ENCODE measurements at regions not wholly inside any gene's neighbourhood (a gene's known extent, or its start where the extent isn't known, plus 50 kb on each side); places are given as distances from the start of the nearest gene placed in this dataset.
A peak's percentile ranks its signal among the peaks of the same experiment; 100 is the strongest.

- no peaks in the 10 kb centered on the region for H3K36me3 Mint-ChIP-seq (ENCODE audit: low read depth)
- H3K27ac Mint-ChIP-seq (ENCODE audit: unreplicated experiment): no peak overlapping the region
Measured at GRCh38 chr2:38450509-38450908, 73.4 kb upstream of the ATL2 start.

GRCh38 chr2:38448692-38449410, 71.8 kb upstream of the ATL2 start:
- DNase-seq (ENCODE audit: low spot score): no peak
- no peak overlapping the region for H3K27ac Mint-ChIP-seq (ENCODE audit: unreplicated experiment)
- H3K9me3 Mint-ChIP-seq (ENCODE audit: low read depth): no peaks in the 10 kb centered on the region
- H3K36me3 Mint-ChIP-seq (ENCODE audit: low read depth): no peaks in the 10 kb centered on the region
- no peak overlapping the region for H3K4me3 Mint-ChIP-seq (ENCODE audit: unreplicated experiment)
- peaks cover 9% of the 10 kb centered on the region for H3K4me1 Mint-ChIP-seq (ENCODE audit: low read depth)
- peaks cover 14% of the 10 kb centered on the region for H3K27me3 Mint-ChIP-seq (ENCODE audit: low read depth)
- TF ChIP-seq CTCF (IDR thresholded peaks at IDR 0.05): no peak

More at GRCh38 chr2:38450509-38450908, 73.4 kb upstream of the ATL2 start:
- no peak for DNase-seq (ENCODE audit: low spot score)
- Mint-ChIP-seq H3K4me3 (ENCODE audit: unreplicated experiment) (no peak overlapping the region), H3K9me3 (ENCODE audit: low read depth) (no peaks in the 10 kb centered on the region), H3K27me3 (ENCODE audit: low read depth) (peaks cover 15% of the 10 kb centered on the region), H3K4me1 (ENCODE audit: low read depth) (no peaks in the 10 kb centered on the region)
- no peak for TF ChIP-seq CTCF (IDR thresholded peaks at IDR 0.05)

- no peak for DNase-seq (ENCODE audit: low spot score)
- H3K27me3 Mint-ChIP-seq (ENCODE audit: low read depth): peaks cover 11% of the 10 kb centered on the region
- TF ChIP-seq CTCF (IDR thresholded peaks at IDR 0.05): no peak
- peaks cover 25% of the 10 kb centered on the region for H3K4me1 Mint-ChIP-seq (ENCODE audit: low read depth)
- H3K9me3 Mint-ChIP-seq (ENCODE audit: low read depth): no peaks in the 10 kb centered on the region
- H3K27ac Mint-ChIP-seq (ENCODE audit: unreplicated experiment): no peak overlapping the region
- no peaks in the 10 kb centered on the region for H3K36me3 Mint-ChIP-seq (ENCODE audit: low read depth)
- no peak overlapping the region for H3K4me3 Mint-ChIP-seq (ENCODE audit: unreplicated experiment)
Measured at GRCh38 chr2:38446906-38447561, 70.0 kb upstream of the ATL2 start.

DNA sequence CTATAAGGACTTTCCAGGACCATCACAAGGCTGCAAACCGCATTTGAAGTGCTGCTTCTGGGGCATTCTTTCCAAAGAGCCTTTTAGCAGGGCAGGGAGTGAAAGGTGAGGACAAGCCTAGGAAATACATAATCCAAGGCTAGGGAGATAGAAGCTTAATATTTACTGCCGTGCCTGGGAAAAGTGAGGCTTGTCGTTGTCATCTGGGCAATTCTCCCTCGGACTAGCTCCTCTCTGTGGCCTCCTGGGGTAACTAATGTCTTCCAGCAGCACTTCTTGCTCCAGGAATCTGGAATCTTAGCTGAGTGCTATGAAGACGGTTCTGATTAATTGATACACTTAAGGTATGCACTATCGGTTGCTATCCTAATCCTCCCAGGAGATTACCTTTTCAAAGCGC, 69.3 kb upstream of the ATL2 start:
- TF ChIP-seq CTCF (IDR thresholded peaks at IDR 0.05): peak; percentile 49
- DNase-seq (ENCODE audit: low spot score): no peak
- H3K36me3 Mint-ChIP-seq (ENCODE audit: low read depth): no peaks in the 10 kb centered on the region
- H3K27ac Mint-ChIP-seq (ENCODE audit: unreplicated experiment): no peak overlapping the region
- H3K9me3 Mint-ChIP-seq (ENCODE audit: low read depth): no peaks in the 10 kb centered on the region
- H3K4me1 Mint-ChIP-seq (ENCODE audit: low read depth): peaks cover 25% of the 10 kb centered on the region
- H3K27me3 Mint-ChIP-seq (ENCODE audit: low read depth): peaks cover 13% of the 10 kb centered on the region
- H3K4me3 Mint-ChIP-seq (ENCODE audit: unreplicated experiment): no peak overlapping the region

- Mint-ChIP-seq H3K27me3 (ENCODE audit: low read depth) (peaks cover 21% of the 10 kb centered on the region), H3K9me3 (ENCODE audit: low read depth) (no peaks in the 10 kb centered on the region), H3K36me3 (ENCODE audit: low read depth) (no peaks in the 10 kb centered on the region), H3K27ac (ENCODE audit: unreplicated experiment) (no peak overlapping the region), H3K4me3 (ENCODE audit: unreplicated experiment) (no peak overlapping the region), H3K4me1 (ENCODE audit: low read depth) (peaks cover 25% of the 10 kb centered on the region)
- DNase-seq (ENCODE audit: low spot score): no peak
- no peak for TF ChIP-seq CTCF (IDR thresholded peaks at IDR 0.05)
Measured at GRCh38 chr2:38444247-38444646, 67.2 kb upstream of the ATL2 start.

Measured in chondrocyte (in vitro differentiated cells).